BE2C (cell line): ENCODE measurements at regions not wholly inside any gene's neighbourhood (a gene's known extent, or its start where the extent isn't known, plus 50 kb on each side); places are given as distances from the start of the nearest gene placed in this dataset.

Experiments
- DNase-seq: peaks from one replicate; pipeline ENCODE4 v3.0.0-alpha.2; 2020
- H3K27me3 ChIP-seq: fragments of 250-450 bp; sonication (Bioruptor Pico); 2 replicates; pipeline ENCODE4 v1.5.1; 2020; ENCODE audit warnings: mild to moderate bottlenecking
- H3K36me3 ChIP-seq: fragments of 250-450 bp; sonication (Bioruptor Pico); 2 replicates; pipeline ENCODE4 v1.5.1; 2020; ENCODE audit warnings: mild to moderate bottlenecking
- H3K4me1 ChIP-seq: fragments of 250-450 bp; sonication (Bioruptor Pico); 2 replicates; pipeline ENCODE4 v1.5.1; 2020
- H3K4me3 ChIP-seq: 2 replicates; pipeline ENCODE4 v1.5.1; 2011; ENCODE audit warnings: low read depth, low read length
- H3K9me3 ChIP-seq: fragments of 250-450 bp; sonication (Bioruptor Pico); 2 replicates; pipeline ENCODE4 v1.5.1; 2020
- TF ChIP-seq, protein P1 (sequence below): IDR thresholded peaks from 2 replicates; pipeline ENCODE4 v1.5.1; 2012; ENCODE audit warnings: mild to moderate bottlenecking, low read depth, low read length

DNA sequence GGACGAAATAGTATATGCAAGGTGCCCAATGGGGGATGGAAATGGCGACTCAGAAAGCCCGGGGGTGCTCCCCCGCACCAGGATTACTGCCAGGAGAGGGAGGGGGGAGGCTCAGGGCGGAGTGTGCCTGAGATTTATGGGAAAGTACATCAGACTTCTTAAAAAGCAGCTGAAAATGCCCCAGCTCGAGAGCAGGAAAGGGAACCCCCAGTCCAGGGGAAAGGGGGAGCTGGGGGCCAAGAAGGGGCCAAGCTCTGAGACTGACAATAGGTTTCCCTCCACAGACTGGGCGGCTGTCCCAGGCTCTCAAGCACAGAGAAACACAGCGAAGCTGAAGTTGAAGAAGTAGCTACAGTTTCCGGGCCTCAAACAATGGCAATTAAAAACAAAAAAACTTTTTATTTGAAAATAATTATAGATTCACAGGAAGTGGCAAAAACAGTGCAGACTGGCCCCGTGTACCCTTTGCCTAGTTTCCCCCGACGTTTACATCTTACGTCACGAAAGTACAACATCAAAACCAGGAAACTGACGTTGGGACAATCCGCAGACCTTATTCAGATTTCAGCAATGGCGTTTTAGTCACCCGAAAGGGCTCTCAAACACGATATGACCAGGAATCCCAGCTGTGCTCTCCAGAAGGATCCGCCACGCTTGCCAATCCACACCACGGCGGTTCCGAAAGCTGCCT is 83.9 kb upstream of the FGFR2 start:
- Histone ChIP-seq H3K9me3 (no peaks in the 10 kb centered on the region), H3K27me3 (no peaks in the 10 kb centered on the region), H3K4me1 (peaks cover 3% of the 10 kb centered on the region), H3K4me3 (no peak overlapping the region), H3K36me3 (no peaks in the 10 kb centered on the region)
- no peak for DNase-seq
- TF ChIP-seq, protein P1, sequence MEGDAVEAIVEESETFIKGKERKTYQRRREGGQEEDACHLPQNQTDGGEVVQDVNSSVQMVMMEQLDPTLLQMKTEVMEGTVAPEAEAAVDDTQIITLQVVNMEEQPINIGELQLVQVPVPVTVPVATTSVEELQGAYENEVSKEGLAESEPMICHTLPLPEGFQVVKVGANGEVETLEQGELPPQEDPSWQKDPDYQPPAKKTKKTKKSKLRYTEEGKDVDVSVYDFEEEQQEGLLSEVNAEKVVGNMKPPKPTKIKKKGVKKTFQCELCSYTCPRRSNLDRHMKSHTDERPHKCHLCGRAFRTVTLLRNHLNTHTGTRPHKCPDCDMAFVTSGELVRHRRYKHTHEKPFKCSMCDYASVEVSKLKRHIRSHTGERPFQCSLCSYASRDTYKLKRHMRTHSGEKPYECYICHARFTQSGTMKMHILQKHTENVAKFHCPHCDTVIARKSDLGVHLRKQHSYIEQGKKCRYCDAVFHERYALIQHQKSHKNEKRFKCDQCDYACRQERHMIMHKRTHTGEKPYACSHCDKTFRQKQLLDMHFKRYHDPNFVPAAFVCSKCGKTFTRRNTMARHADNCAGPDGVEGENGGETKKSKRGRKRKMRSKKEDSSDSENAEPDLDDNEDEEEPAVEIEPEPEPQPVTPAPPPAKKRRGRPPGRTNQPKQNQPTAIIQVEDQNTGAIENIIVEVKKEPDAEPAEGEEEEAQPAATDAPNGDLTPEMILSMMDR, result no peak

DNA sequence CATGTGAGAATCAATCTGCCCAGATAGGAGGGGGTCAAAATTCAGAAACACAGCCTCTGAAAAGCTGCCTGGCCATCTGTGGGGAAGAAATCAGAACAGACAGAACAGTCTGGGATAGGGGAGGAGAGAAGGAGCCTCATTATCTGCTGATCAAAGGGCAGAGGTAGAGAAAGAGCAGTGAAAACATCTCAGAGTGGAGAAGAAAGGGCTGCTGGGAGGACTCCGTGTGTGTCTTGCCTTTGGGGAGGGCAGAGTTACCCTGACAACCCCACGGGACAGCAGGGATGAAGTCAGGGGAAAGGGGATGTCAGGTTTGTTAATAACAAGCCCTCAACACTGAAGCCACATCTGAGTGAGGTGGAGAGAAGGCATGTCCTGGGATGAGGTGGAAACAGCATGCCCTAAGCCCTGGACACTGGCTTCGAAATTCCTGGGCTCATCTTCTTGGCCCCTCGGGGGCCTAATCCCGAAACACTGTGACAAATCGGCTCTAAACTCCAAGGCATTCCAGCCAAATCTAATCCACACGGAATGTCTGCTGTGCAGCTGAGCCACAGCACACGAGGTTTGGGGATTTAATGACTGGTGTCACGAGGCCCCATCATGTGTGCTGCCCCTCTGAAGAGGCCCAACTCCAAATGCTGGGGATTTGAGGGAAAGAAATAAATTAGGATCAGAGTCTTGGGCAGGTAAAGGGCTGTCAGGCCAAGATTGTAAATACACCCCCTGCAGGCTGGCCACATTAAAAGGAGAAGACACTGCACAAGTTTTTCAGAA is 82.8 kb upstream of the FGFR2 start:
- no peak for DNase-seq
- TF ChIP-seq, protein P1, result no peak
- H3K9me3 ChIP-seq, result no peaks in the 10 kb centered on the region
- H3K27me3 ChIP-seq, result no peaks in the 10 kb centered on the region
- H3K36me3 ChIP-seq, result no peaks in the 10 kb centered on the region
- no peak overlapping the region for H3K4me3 ChIP-seq
- peaks cover 3% of the 10 kb centered on the region for H3K4me1 ChIP-seq

DNA sequence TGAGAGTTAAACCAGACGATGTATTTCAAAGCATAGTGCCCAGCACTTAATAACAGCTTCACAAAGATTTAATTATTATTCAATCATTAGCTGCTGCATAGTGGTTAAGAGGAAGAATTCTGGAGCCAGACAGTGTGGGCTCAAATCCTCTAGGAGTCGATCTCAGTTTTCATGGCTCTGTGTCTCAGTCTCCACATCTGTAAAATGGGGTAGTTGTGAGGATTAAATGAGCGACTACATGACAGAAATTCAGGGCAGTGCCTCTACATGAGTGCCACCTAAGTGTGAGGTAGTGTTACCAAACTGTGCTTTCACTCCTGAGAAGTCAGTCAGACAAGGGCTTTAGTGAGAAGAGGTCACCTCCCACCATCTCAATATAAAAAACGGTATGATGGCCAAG is 81.7 kb upstream of the FGFR2 start:
- Histone ChIP-seq H3K9me3 (no peaks in the 10 kb centered on the region), H3K36me3 (no peaks in the 10 kb centered on the region), H3K4me1 (peaks cover 3% of the 10 kb centered on the region), H3K27me3 (no peaks in the 10 kb centered on the region), H3K4me3 (no peak overlapping the region)
- DNase-seq, result no peak
- TF ChIP-seq, protein P1, result no peak

DNA sequence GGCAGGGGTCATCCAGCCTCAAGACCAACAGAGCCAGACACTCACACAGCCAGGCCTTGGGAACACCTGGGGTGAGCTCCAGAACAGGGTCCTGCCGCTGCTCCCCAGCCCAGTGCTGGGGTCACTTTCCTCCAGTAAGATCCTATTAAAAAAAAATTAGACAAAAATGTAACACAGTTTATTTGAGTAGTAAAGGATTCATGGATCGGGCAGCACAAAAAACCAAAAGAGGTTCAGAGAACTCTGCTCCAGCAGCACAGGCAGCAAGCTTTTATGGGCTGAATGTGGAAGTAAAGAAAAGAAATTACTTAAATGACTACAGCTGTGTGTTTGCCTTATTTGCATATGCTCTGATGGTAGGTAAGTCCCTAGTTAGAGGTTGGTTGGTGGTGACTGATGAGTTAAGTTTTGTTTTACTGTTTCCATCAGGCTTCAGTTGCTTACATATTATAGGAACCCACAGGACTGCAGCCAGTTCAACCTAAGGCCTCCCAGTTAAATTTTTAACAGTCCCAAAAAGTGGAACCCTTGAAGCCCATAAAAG is 80.5 kb upstream of the FGFR2 start:
- H3K4me3 ChIP-seq, result no peak overlapping the region
- no peaks in the 10 kb centered on the region for H3K27me3 ChIP-seq
- no peaks in the 10 kb centered on the region for H3K36me3 ChIP-seq
- TF ChIP-seq, protein P1, result no peak
- no peak for DNase-seq
- H3K9me3 ChIP-seq, result no peaks in the 10 kb centered on the region
- peaks cover 3% of the 10 kb centered on the region for H3K4me1 ChIP-seq

DNA sequence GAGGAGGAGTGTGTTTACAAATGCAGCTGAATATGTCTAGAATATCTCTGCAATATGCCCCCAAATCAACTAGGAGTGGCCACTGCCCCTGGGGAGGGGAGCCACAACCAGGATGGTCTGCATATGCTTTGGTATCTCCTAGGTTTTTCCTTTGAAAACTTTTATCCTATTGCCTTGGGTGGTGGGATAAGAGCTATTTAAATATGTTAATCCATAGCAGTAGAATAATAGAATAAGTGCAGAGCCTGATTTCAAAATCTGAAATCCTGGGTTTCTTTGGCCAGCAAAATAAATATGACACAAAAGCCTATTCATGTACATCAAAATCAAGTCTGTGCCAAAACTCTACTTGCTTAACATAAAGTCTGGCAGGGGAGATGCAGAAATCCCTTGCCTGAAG is 79.6 kb upstream of the FGFR2 start:
- TF ChIP-seq, protein P1, result no peak
- H3K9me3 ChIP-seq, result no peaks in the 10 kb centered on the region
- no peaks in the 10 kb centered on the region for H3K4me1 ChIP-seq
- H3K4me3 ChIP-seq, result no peak overlapping the region
- H3K36me3 ChIP-seq, result no peaks in the 10 kb centered on the region
- H3K27me3 ChIP-seq, result no peaks in the 10 kb centered on the region
- no peak for DNase-seq

DNA sequence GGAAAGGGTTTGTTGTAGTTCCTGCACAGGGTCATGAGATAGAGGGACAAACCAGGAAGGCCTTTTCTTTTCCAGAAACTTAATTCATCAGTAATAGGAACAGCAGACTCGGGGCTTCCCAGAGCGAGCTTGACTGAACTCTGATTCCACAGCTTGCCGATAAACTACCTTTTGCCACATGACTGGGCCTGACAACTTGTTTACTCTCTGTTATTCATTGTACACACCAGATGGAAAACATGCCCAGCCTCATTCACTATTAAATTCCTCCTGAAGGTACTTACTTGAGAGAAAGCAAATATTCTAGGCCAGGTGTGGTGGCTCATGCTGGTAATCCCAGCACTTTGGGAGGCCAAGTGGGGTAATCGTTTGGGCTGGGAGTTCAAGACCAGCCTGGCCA is 77.1 kb upstream of the FGFR2 start:
- H3K36me3 ChIP-seq, result no peaks in the 10 kb centered on the region
- no peaks in the 10 kb centered on the region for H3K4me1 ChIP-seq
- H3K27me3 ChIP-seq, result no peaks in the 10 kb centered on the region
- no peak overlapping the region for H3K4me3 ChIP-seq
- no peaks in the 10 kb centered on the region for H3K9me3 ChIP-seq
- TF ChIP-seq, protein P1, result no peak
- no peak for DNase-seq
